ENCODE measurements at regions not wholly inside any gene's neighbourhood (a gene's known extent, or its start where the extent isn't known, plus 50 kb on each side); places are given as distances from the start of the nearest gene placed in this dataset.

GRCh38 chr12:43233861-43234260 lies 318.1 kb downstream of the ADAMTS20 start:
- no peak overlapping the region for H3K4me3 ChIP-seq
- RAD21 ChIA-PET (ENCODE audit: unreplicated experiment): no interaction called here
- H3K9me3 ChIP-seq (replicated peaks; ENCODE audit: control insufficient read depth, insufficient read depth, low read length): no peaks in the 10 kb centered on the region
- 2% methylated on average over 2 of the region's 2 CpGs for WGBS (ENCODE audit: insufficient coverage, insufficient replicate concordance, low lambda C conversion rate, missing lambda C conversion rate)
- SMC1A ChIA-PET (ENCODE audit: uncharacterized antibody, unreplicated experiment): no interaction called here
- no peak for ATAC-seq
- in situ Hi-C loops (cut with MboI): no loop called here
- H3K27ac ChIP-seq (ENCODE audit: control insufficient read depth, insufficient read depth): no peak overlapping the region
- intact Hi-C loops (cut with micrococcal nuclease; ENCODE audit: unreplicated experiment): no loop called here
- H2AFZ ChIP-seq (ENCODE audit: control insufficient read depth, low read depth, low read length): no peak overlapping the region
- FAIRE-seq: no peak
- H3K4me2 ChIP-seq (ENCODE audit: control insufficient read depth, insufficient read depth): no peak overlapping the region
- no peaks in the 10 kb centered on the region for H3K27me3 ChIP-seq (replicated peaks in 1 of 2; ENCODE audit: control insufficient read depth in 2 of 2, insufficient read depth in 2 of 2, low read length in 1 of 2)
- BruUV-seq (replicated peaks): no TSS peak
- H3K9ac ChIP-seq (ENCODE audit: control insufficient read depth, insufficient read depth, low read length): no peak overlapping the region
- no peaks in the 10 kb centered on the region for H3K36me3 ChIP-seq (ENCODE audit: control insufficient read depth in 2 of 2, insufficient read depth in 2 of 2, low read length in 1 of 2)
- TF ChIP-seq HDAC2 (IDR thresholded peaks at IDR 0.05) (no peak), CREM (IDR thresholded peaks at IDR 0.05; ENCODE audit: low read depth) (no peak), CEBPZ (IDR thresholded peaks at IDR 0.05; ENCODE audit: low read depth, low read length) (no peak), PML (IDR thresholded peaks at IDR 0.05; ENCODE audit: low read length) (no peak), ZSCAN29 (IDR thresholded peaks at IDR 0.05) (no peak), HDAC6 (IDR thresholded peaks at IDR 0.05; ENCODE audit: unreplicated experiment) (no peak), HCFC1 (IDR thresholded peaks at IDR 0.05; ENCODE audit: low read length) (no peak), SMAD1 (IDR thresholded peaks at IDR 0.05; ENCODE audit: low read depth, partially characterized antibody) (no peak), MAX (IDR thresholded peaks at IDR 0.05; ENCODE audit: low read depth, low read length) (no peak), SREBF1 (IDR thresholded peaks at IDR 0.05; ENCODE audit: low read length) (no peak), ZNF384 (IDR thresholded peaks at IDR 0.05; ENCODE audit: borderline replicate concordance, low read depth, low read length) (no peak), CHD2 (IDR thresholded peaks at IDR 0.05; ENCODE audit: borderline replicate concordance, low read depth, low read length) (no peak), ESRRA (IDR thresholded peaks at IDR 0.05; ENCODE audit: low read length) (no peak), POLR2AphosphoS5 (IDR thresholded peaks at IDR 0.05; ENCODE audit: low read length) (no peak), ZBED1 (IDR thresholded peaks at IDR 0.05; ENCODE audit: borderline replicate concordance) (no peak), EED (IDR thresholded peaks at IDR 0.05; ENCODE audit: low read depth) (no peak), E2F4 (IDR thresholded peaks at IDR 0.05; ENCODE audit: low read depth, low read length) (no peak), ATF7 (IDR thresholded peaks at IDR 0.05; ENCODE audit: low read depth) (no peak), RB1 (IDR thresholded peaks at IDR 0.05; ENCODE audit: borderline replicate concordance) (no peak), BMI1 (IDR thresholded peaks at IDR 0.05; ENCODE audit: borderline replicate concordance) (no peak)
- H4K20me1 ChIP-seq (ENCODE audit: control insufficient read depth, insufficient read depth): no peaks in the 10 kb centered on the region
- POLR2A ChIA-PET: no interaction called here
- CTCF ChIA-PET: interaction anchor here (1.2 kb wide), 1 partner anchor 11 kb away, joined by 3 read pairs; no protein-coding TSS in a partner anchor
- DNase-seq (ENCODE audit: low read depth, low spot score): no peak
- no peaks in the 10 kb centered on the region for H3K79me2 ChIP-seq (ENCODE audit: control insufficient read depth, insufficient read depth, low read length)
- no peaks in the 10 kb centered on the region for H3K4me1 ChIP-seq (ENCODE audit: control insufficient read depth, insufficient read depth, low read length)

Measured in GM12878 (cell line).